ENCODE measurements at regions not wholly inside any gene's neighbourhood (a gene's known extent, or its start where the extent isn't known, plus 50 kb on each side); places are given as distances from the start of the nearest gene placed in this dataset.

DNA sequence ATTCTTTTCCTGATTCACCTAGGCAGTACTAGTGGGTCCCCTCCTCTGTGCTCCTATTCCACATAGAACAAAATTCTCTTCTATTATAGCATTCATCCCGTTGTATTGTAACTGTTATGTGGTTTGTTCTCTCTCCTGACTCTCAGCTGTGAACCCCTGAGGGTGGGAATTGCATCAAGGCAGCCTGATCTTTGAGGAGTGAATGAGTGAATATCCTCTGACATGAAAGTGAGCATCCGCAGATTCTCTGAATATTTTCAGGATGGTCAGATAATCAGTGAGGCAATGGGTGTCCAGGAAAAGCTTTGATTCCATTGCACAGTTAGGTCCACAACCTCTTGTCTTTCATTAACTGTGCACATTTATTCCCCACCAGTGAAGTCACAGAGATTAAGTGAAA is 67.6 kb upstream of the SLC22A23 start:
- DNase-seq (ENCODE audit: low read depth, low spot score), result no peak
- Mint-ChIP-seq H3K4me1 (peaks cover 18% of the 10 kb centered on the region), H3K27ac (ENCODE audit: unreplicated experiment) (no peak overlapping the region), H3K36me3 (ENCODE audit: low read depth) (no peaks in the 10 kb centered on the region), H3K27me3 (ENCODE audit: low read depth) (no peaks in the 10 kb centered on the region), H3K4me3 (no peak overlapping the region), H3K9me3 (no peaks in the 10 kb centered on the region)
- TF ChIP-seq, protein P1, sequence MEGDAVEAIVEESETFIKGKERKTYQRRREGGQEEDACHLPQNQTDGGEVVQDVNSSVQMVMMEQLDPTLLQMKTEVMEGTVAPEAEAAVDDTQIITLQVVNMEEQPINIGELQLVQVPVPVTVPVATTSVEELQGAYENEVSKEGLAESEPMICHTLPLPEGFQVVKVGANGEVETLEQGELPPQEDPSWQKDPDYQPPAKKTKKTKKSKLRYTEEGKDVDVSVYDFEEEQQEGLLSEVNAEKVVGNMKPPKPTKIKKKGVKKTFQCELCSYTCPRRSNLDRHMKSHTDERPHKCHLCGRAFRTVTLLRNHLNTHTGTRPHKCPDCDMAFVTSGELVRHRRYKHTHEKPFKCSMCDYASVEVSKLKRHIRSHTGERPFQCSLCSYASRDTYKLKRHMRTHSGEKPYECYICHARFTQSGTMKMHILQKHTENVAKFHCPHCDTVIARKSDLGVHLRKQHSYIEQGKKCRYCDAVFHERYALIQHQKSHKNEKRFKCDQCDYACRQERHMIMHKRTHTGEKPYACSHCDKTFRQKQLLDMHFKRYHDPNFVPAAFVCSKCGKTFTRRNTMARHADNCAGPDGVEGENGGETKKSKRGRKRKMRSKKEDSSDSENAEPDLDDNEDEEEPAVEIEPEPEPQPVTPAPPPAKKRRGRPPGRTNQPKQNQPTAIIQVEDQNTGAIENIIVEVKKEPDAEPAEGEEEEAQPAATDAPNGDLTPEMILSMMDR (conservative IDR thresholded peaks at IDR 0.05), result no peak

DNA sequence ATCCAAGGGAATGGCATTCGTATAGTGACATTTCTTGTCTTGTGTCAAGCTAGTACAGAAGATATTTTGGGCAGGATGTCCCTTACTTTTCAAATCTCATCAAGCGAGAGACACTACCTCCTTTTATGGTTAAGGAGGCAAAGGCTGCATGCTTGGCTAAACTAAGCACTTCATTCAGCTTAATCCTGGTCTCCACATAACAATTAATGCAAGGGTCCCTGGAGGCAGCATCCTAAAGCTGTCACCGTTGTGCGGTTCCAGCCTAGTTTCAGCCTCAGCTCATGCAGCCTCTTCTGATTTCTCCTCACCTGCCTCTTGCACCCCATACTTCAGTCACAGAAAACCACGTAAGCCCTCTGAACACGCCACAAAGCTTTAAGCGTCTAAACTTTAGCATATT is 67.1 kb upstream of the SLC22A23 start:
- Mint-ChIP-seq H3K27me3 (ENCODE audit: low read depth) (no peaks in the 10 kb centered on the region), H3K4me3 (no peak overlapping the region), H3K9me3 (no peaks in the 10 kb centered on the region), H3K4me1 (peaks cover 18% of the 10 kb centered on the region), H3K36me3 (ENCODE audit: low read depth) (no peaks in the 10 kb centered on the region), H3K27ac (ENCODE audit: unreplicated experiment) (no peak overlapping the region)
- DNase-seq (ENCODE audit: low read depth, low spot score), result no peak
- TF ChIP-seq, protein P1 (conservative IDR thresholded peaks at IDR 0.05), result no peak

DNA sequence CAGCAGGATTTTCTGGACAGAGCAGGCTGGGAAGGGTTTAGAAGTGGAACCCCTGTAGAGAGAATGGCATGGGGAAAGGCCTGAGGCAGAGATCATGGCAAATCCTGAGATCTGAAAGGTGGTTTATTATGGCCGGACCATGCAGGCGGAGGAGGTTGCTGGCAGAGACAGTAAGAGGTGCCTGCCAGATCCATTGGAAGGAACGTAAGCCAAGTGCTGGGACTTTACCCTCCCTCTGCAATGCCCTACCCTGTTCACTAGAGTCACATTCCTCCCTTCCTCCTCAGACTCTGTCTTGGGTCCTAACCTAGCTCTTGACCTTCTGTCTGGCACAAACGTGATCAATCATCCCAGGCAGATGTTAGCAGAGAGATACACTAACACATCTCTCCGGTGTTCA is 66.4 kb upstream of the SLC22A23 start:
- Mint-ChIP-seq H3K36me3 (ENCODE audit: low read depth) (no peaks in the 10 kb centered on the region), H3K4me1 (peaks cover 18% of the 10 kb centered on the region), H3K27me3 (ENCODE audit: low read depth) (no peaks in the 10 kb centered on the region), H3K27ac (ENCODE audit: unreplicated experiment) (peak overlapping the region; percentile 64), H3K9me3 (no peaks in the 10 kb centered on the region), H3K4me3 (no peak overlapping the region)
- DNase-seq (ENCODE audit: low read depth, low spot score), result no peak
- TF ChIP-seq, protein P1 (conservative IDR thresholded peaks at IDR 0.05), result no peak

DNA sequence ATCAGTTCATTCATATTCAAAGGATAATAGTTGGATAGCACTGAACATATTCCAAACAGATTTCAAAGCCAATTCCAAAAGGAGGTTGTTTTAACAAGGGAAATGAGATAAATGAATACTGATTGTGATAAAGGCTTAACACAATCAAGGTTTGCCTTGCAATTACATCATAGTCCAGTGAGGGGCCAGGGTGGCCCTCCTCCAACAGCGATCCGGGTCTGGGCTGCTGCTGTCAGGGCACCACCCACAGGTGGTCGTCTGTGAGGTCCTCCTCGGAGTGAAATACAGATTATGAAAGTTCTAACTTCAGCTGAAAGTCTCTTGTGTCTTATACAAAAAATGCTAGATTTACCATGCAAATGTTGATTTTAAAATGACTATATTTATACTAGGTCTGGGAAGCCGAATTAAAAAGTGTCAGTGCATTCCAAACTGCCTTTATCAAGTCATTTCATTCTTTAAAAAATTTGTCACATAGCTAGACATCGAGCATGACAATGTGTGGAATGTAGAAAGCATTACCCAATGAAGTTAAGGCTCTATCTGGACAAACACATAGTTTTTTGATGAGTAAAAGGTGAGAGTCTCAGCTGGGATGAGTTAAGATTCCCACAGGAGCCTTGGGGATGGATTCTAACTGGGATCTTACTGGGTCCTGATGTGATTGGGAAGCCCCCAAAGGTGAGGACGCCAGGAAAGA is 65.9 kb upstream of the SLC22A23 start:
- Mint-ChIP-seq H3K27ac (ENCODE audit: unreplicated experiment) (no peak overlapping the region), H3K9me3 (no peaks in the 10 kb centered on the region), H3K27me3 (ENCODE audit: low read depth) (no peaks in the 10 kb centered on the region), H3K4me1 (peaks cover 21% of the 10 kb centered on the region), H3K4me3 (no peak overlapping the region), H3K36me3 (ENCODE audit: low read depth) (no peaks in the 10 kb centered on the region)
- TF ChIP-seq, protein P1 (conservative IDR thresholded peaks at IDR 0.05), result no peak
- DNase-seq (ENCODE audit: low read depth, low spot score), result no peak

DNA sequence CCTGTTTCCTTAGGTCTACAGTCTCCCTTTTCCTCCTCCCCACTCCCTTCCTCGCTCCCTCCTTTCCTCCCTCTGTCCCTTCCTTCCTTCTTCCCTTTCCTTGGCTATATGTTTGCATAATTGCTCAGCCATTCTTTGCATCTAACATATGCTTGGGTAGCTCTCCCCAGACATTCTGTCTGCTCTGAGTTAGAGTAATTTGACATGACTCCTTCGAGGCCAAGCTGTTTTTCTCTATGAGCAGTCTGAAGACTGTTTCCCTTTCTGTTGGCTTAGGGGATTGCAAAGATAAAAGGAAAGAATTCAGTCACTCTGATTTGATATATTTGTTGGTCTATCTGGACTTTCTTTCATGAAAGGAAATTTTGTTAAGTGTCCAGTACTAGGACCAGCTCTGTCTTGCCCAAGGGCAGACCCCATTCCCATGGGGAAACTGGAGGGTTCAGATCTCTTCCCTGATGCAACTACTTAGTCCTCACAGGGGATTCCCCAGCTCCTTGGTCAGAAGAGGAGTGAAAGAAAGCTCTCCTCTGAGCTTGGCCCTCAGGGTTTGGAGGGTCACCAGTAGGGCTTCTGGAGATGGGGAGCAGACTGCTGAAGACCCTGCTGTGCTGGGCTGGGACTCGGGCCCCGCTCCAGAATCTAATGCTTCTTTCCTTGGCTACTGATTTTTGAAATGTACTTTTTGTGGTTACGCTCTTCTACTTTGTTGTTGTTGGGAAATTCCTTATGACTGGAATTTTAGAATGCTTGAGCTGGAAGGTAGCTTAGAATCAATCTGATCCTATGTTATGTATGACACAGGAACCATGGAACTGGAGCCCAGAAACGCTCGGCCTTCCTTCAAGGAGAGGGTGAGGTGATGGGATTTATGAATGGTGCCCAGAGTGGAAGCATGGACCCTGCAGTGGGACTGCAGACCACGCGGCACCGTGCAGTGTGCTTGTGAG is 63.7 kb upstream of the SLC22A23 start:
- no peaks in the 10 kb centered on the region for H3K36me3 Mint-ChIP-seq (ENCODE audit: low read depth)
- TF ChIP-seq, protein P1 (conservative IDR thresholded peaks at IDR 0.05), result no peak
- no peak for DNase-seq (ENCODE audit: low read depth, low spot score)
- H3K4me1 Mint-ChIP-seq, result peaks cover 21% of the 10 kb centered on the region
- H3K27me3 Mint-ChIP-seq (ENCODE audit: low read depth), result no peaks in the 10 kb centered on the region
- H3K27ac Mint-ChIP-seq (ENCODE audit: unreplicated experiment), result no peak overlapping the region
- H3K4me3 Mint-ChIP-seq, result no peak overlapping the region
- no peaks in the 10 kb centered on the region for H3K9me3 Mint-ChIP-seq
